Thyroid gland (tissue), 4 donors: ENCODE measurements at regions not wholly inside any gene's neighbourhood (a gene's known extent, or its start where the extent isn't known, plus 50 kb on each side); places are given as distances from the start of the nearest gene placed in this dataset.

Experiments used
- DNase-seq, 2 donors: peaks; one replicate each; pipeline ENCODE4 v3.0.0-alpha.2; 2019
- H3K27ac ChIP-seq, 3 donors: fragments of 200-600 bp; sonication (generic); 1 replicate in 2 of 3; 2 replicates in 1 of 3; pipeline ENCODE4 v1.5.1; 2016 to 2019; ENCODE audit warnings: mild to moderate bottlenecking in 1 of 3, moderate library complexity in 1 of 3
- H3K27me3 ChIP-seq: fragments of 200-600 bp; sonication (generic); one replicate; pipeline ENCODE4 v1.5.1; 2019
- H3K36me3 ChIP-seq, 2 donors: fragments of 200-600 bp; sonication (generic); one replicate each; pipeline ENCODE4 v1.5.1; 2016 to 2019
- H3K4me1 ChIP-seq, 2 donors: fragments of 200-600 bp; sonication (generic); one replicate each; pipeline ENCODE4 v1.5.1; 2017 to 2019
- H3K4me3 ChIP-seq, 3 donors: fragments of 200-600 bp; sonication (generic); replicated peaks in 1 of 3; 1 replicate in 2 of 3; 2 replicates in 1 of 3; pipeline ENCODE4 v1.5.1; 2016; ENCODE audit warnings: mild to moderate bottlenecking in 1 of 3
- H3K9me3 ChIP-seq: fragments of 200-600 bp; sonication (generic); one replicate; pipeline ENCODE4 v1.5.1; 2017
- CTCF ChIP-seq, 6 experiments: fragments of 200-600 bp in 3 of 6; fragments of 450-650 bp in 3 of 6; sonication (generic) in 3 of 6; IDR thresholded peaks; one replicate each; pipeline ENCODE4 v1.5.1; 2016 to 2019; ENCODE audit warnings: antibody characterized with exemption in 6 of 6, mild to moderate bottlenecking in 2 of 6, inconsistent platforms in 1 of 6, moderate library complexity in 1 of 6
- POLR2A ChIP-seq, 2 donors: fragments of 450-650 bp; IDR thresholded peaks; one replicate each; pipeline ENCODE4 v1.6.1; 2017; ENCODE audit warnings: antibody characterized with exemption in 2 of 2, mild to moderate bottlenecking in 2 of 2, moderate library complexity in 1 of 2
- WGBS, 2 donors: methylation state at CpG; one replicate each; pipeline ENCODE4 v1.1.5; 2017; 5-methylcytosine and 5-hydroxymethylcytosine counted together
- intact Hi-C: fragments of 100-400 bp; cut with DNase I; formaldehyde crosslinking; loops from one replicate; pipeline ENCODE4 v1.15.1; 2023

GRCh38 chr18:77329651-77330050 lies 80.0 kb downstream of the GALR1 start:
- Histone ChIP-seq H3K9me3 (no peaks in the 10 kb centered on the region), H3K4me1 (no peaks in the 10 kb centered on the region), H3K27me3 (no peaks in the 10 kb centered on the region), H3K27ac (no peak overlapping the region), H3K36me3 (no peaks in the 10 kb centered on the region), H3K4me3 (no peak overlapping the region)
- no peak for TF ChIP-seq CTCF (IDR thresholded peaks at IDR 0.05)
- no peak for TF ChIP-seq POLR2A (IDR thresholded peaks at IDR 0.05)
- DNase-seq, result no peak
- intact Hi-C loops, result no loop called here
- 61 to 66% methylated on average over 3 of the region's 3 CpGs for WGBS, 2 donors

- no peak for TF ChIP-seq CTCF (IDR thresholded peaks at IDR 0.05)
- no peak for TF ChIP-seq POLR2A (IDR thresholded peaks at IDR 0.05)
- Histone ChIP-seq H3K27me3 (no peaks in the 10 kb centered on the region), H3K36me3 (no peaks in the 10 kb centered on the region), H3K4me3 (no peak overlapping the region), H3K27ac (no peak overlapping the region), H3K4me1 (no peaks in the 10 kb centered on the region), H3K9me3 (no peaks in the 10 kb centered on the region)
- WGBS, 2 donors, result 72 to 80% methylated on average over 7 of the region's 7 CpGs
- intact Hi-C loops, result no loop called here
- DNase-seq, result no peak
Measured at GRCh38 chr18:77334876-77335275, 85.2 kb downstream of the GALR1 start.

GRCh38 chr18:77337604-77338003 lies 88.0 kb downstream of the GALR1 start:
- intact Hi-C loops, result no loop called here
- no peak for DNase-seq
- no peaks in the 10 kb centered on the region for H3K4me1 ChIP-seq
- no peaks in the 10 kb centered on the region for H3K27me3 ChIP-seq
- H3K27ac ChIP-seq, result no peak overlapping the region
- H3K9me3 ChIP-seq, result no peaks in the 10 kb centered on the region
- no peaks in the 10 kb centered on the region for H3K36me3 ChIP-seq
- WGBS, 2 donors, result 66 to 71% methylated on average over 7 of the region's 7 CpGs
- no peak overlapping the region for H3K4me3 ChIP-seq
- TF ChIP-seq CTCF (IDR thresholded peaks at IDR 0.05) (no peak), POLR2A (IDR thresholded peaks at IDR 0.05) (no peak)

GRCh38 chr18:77339093-77339492 lies 89.4 kb downstream of the GALR1 start:
- intact Hi-C loops, result no loop called here
- H3K4me3 ChIP-seq, result no peak overlapping the region
- no peaks in the 10 kb centered on the region for H3K9me3 ChIP-seq
- TF ChIP-seq POLR2A (IDR thresholded peaks at IDR 0.05) (no peak), CTCF (IDR thresholded peaks at IDR 0.05) (no peak)
- WGBS, 2 donors, result 53 to 63% methylated on average over 5 to 6 of the region's 6 CpGs
- no peaks in the 10 kb centered on the region for H3K36me3 ChIP-seq
- no peaks in the 10 kb centered on the region for H3K4me1 ChIP-seq
- DNase-seq, result no peak
- no peak overlapping the region for H3K27ac ChIP-seq
- no peaks in the 10 kb centered on the region for H3K27me3 ChIP-seq

GRCh38 chr18:77339623-77340022 lies 90.0 kb downstream of the GALR1 start:
- no peak for TF ChIP-seq CTCF (IDR thresholded peaks at IDR 0.05)
- no peak for TF ChIP-seq POLR2A (IDR thresholded peaks at IDR 0.05)
- intact Hi-C loops, result no loop called here
- H3K27me3 ChIP-seq, result no peaks in the 10 kb centered on the region
- no peak overlapping the region for H3K27ac ChIP-seq
- WGBS, 2 donors, result 64 to 67% methylated on average over 6 to 7 of the region's 7 CpGs
- H3K9me3 ChIP-seq, result no peaks in the 10 kb centered on the region
- no peaks in the 10 kb centered on the region for H3K4me1 ChIP-seq
- no peak for DNase-seq
- no peak overlapping the region for H3K4me3 ChIP-seq
- H3K36me3 ChIP-seq, result no peaks in the 10 kb centered on the region
